CD14-positive monocyte (primary cell): ENCODE measurements at regions not wholly inside any gene's neighbourhood (a gene's known extent, or its start where the extent isn't known, plus 50 kb on each side); places are given as distances from the start of the nearest gene placed in this dataset.

Experiments used
- DNase-seq, 3 donors: peaks; one replicate each; pipeline ENCODE4 v3.0.0-alpha.2; 2011 to 2022
- H2AFZ ChIP-seq: 2 replicates; pipeline ENCODE4 v1.6.0; 2012; ENCODE audit warnings: mild to moderate bottlenecking, low read depth, low read length, inconsistent platforms; ENCODE audit not compliant: insufficient read depth, poor library complexity, severe bottlenecking
- H3K27ac ChIP-seq, 2 donors: 1 replicate in 1 of 2; 2 replicates in 1 of 2; pipeline ENCODE4 v1.5.1; 2012 to 2013; ENCODE audit warnings: low read length in 2 of 2, control low read depth in 1 of 2, inconsistent platforms in 1 of 2, low read depth in 1 of 2, mild to moderate bottlenecking in 1 of 2
- H3K27me3 ChIP-seq, 2 donors: one replicate each; pipeline versions ENCODE4 v1.6.0 to v1.6.1; 2011 to 2013; ENCODE audit warnings: low read length in 2 of 2; ENCODE audit not compliant: control insufficient read depth in 2 of 2, insufficient read depth in 2 of 2
- H3K36me3 ChIP-seq, 2 donors: replicated peaks in 1 of 2; 1 replicate in 1 of 2; 2 replicates in 1 of 2; pipeline versions ENCODE4 v1.5.1 to v1.6.1; 2012 to 2013; ENCODE audit warnings: low read length in 2 of 2, control low read depth in 1 of 2, inconsistent platforms in 1 of 2, mild to moderate bottlenecking in 1 of 2; ENCODE audit not compliant: insufficient read depth in 2 of 2, control insufficient read depth in 1 of 2
- H3K4me1 ChIP-seq, 2 donors: 1 replicate in 1 of 2; 2 replicates in 1 of 2; pipeline versions ENCODE4 v1.5.1 to v1.6.1; 2012 to 2013; ENCODE audit warnings: low read length in 2 of 2, control low read depth in 1 of 2, inconsistent platforms in 1 of 2, mild to moderate bottlenecking in 1 of 2, moderate library complexity in 1 of 2; ENCODE audit not compliant: insufficient read depth in 2 of 2, control insufficient read depth in 1 of 2
- H3K4me2 ChIP-seq: replicated peaks from 2 replicates; pipeline ENCODE3; 2012; ENCODE audit warnings: low read length, moderate library complexity, mild to moderate bottlenecking; ENCODE audit not compliant: poor library complexity, severe bottlenecking; ENCODE audit errors: extremely low read depth
- H3K4me3 ChIP-seq, 3 experiments: fragments of 200-600 bp in 1 of 3; sonication (generic) in 1 of 3; replicated peaks in 1 of 3; 1 replicate in 2 of 3; 2 replicates in 1 of 3; pipeline ENCODE4 v1.5.1; 2011 to 2013; ENCODE audit warnings: low read length in 3 of 3, mild to moderate bottlenecking in 3 of 3, control low read depth in 2 of 3, low read depth in 2 of 3, inconsistent platforms in 1 of 3, moderate library complexity in 1 of 3
- H3K79me2 ChIP-seq: 2 replicates; pipeline ENCODE4 v1.6.0; 2012; ENCODE audit warnings: mild to moderate bottlenecking, control low read depth, inconsistent platforms, low read length, moderate library complexity; ENCODE audit not compliant: insufficient read depth
- H3K9ac ChIP-seq: 2 replicates; pipeline ENCODE4 v1.6.0; 2017; ENCODE audit warnings: low read length, mild to moderate bottlenecking; ENCODE audit not compliant: insufficient read depth, poor library complexity, severe bottlenecking
- H3K9me3 ChIP-seq, 2 donors: replicated peaks in 1 of 2; 1 replicate in 1 of 2; 2 replicates in 1 of 2; pipeline versions ENCODE4 v1.5.1 to v1.6.1; 2012 to 2013; ENCODE audit warnings: low read length in 2 of 2, control low read depth in 1 of 2; ENCODE audit not compliant: control insufficient read depth in 1 of 2, insufficient read depth in 1 of 2
- H4K20me1 ChIP-seq: 2 replicates; pipeline ENCODE4 v1.6.0; 2012; ENCODE audit warnings: mild to moderate bottlenecking, low read length, control low read depth, moderate library complexity; ENCODE audit not compliant: insufficient read depth
- H3K27ac Mint-ChIP-seq, 7 donors: one replicate each; pipeline ENCODE4 v1.8.0; 2020; ENCODE audit warnings: mild to moderate bottlenecking in 7 of 7, mixed read lengths in 7 of 7, moderate library complexity in 6 of 7, inconsistent platforms in 2 of 7
- H3K27me3 Mint-ChIP-seq, 3 donors: one replicate each; pipeline ENCODE4 v1.8.0; 2021 to 2022; ENCODE audit warnings: low read depth in 3 of 3, mild to moderate bottlenecking in 3 of 3, mixed read lengths in 3 of 3, moderate library complexity in 3 of 3, inconsistent platforms in 1 of 3
- H3K36me3 Mint-ChIP-seq, 2 donors: one replicate each; pipeline ENCODE4 v1.8.0; 2020; ENCODE audit warnings: mixed read lengths in 2 of 2, inconsistent platforms in 1 of 2, mild to moderate bottlenecking in 1 of 2
- H3K4me1 Mint-ChIP-seq: one replicate; pipeline ENCODE4 v1.8.0; 2020; ENCODE audit warnings: mild to moderate bottlenecking, mixed read lengths
- H3K4me3 Mint-ChIP-seq, 2 donors: one replicate each; pipeline ENCODE4 v1.8.0; 2020; ENCODE audit warnings: mild to moderate bottlenecking in 2 of 2, mixed read lengths in 2 of 2, moderate library complexity in 1 of 2
- H3K9me3 Mint-ChIP-seq, 7 donors: one replicate each; pipeline ENCODE4 v1.8.0; 2020 to 2022; ENCODE audit warnings: mixed read lengths in 7 of 7, mild to moderate bottlenecking in 6 of 7, moderate library complexity in 6 of 7, inconsistent platforms in 2 of 7
- WGBS: methylation state at CpG from one replicate; pipeline ENCODE4 v1.1.5; 2013; ENCODE audit warnings: missing lambda C conversion rate; ENCODE audit not compliant: insufficient coverage; 5-methylcytosine and 5-hydroxymethylcytosine counted together
- intact Hi-C, 2 donors: fragments of 100-400 bp; cut with micrococcal nuclease; formaldehyde crosslinking; loops; one replicate each; pipeline versions ENCODE4 v1.15.0 to v1.15.1; 2023
- TF ChIP-seq, protein P1 (sequence below): fragments of 200-600 bp; IDR thresholded peaks from one replicate; pipeline ENCODE4 v1.8.0; 2022; ENCODE audit warnings: antibody characterized with exemption, mild to moderate bottlenecking

GRCh38 chr10:21014141-21014540 is 117.0 kb upstream of the NEBL start:
- Histone ChIP-seq H3K4me3 (no peak overlapping the region), H3K79me2 (no peaks in the 10 kb centered on the region), H3K27ac (no peak overlapping the region), H3K4me2 (no peak overlapping the region), H3K9ac (no peak overlapping the region), H4K20me1 (no peaks in the 10 kb centered on the region), H3K4me1 (no peaks in the 10 kb centered on the region), H3K27me3 (no peaks in the 10 kb centered on the region), H3K9me3 (no peaks in the 10 kb centered on the region), H3K36me3 (no peaks in the 10 kb centered on the region), H2AFZ (no peak overlapping the region)
- intact Hi-C loops: no loop called here
- WGBS: 93% methylated on average over 3 of the region's 3 CpGs
- Mint-ChIP-seq H3K4me1 (no peaks in the 10 kb centered on the region), H3K27me3 (peaks cover 0 to 3% (median 2%) of the 10 kb centered on the region in 3 donors), H3K4me3 (no peak overlapping the region), H3K9me3 (peaks cover 3 to 11% (median 5%) of the 10 kb centered on the region in 7 donors), H3K27ac (no peak overlapping the region), H3K36me3 (peaks cover 0 to 4% of the 10 kb centered on the region in 2 donors)
- TF ChIP-seq, protein P1, sequence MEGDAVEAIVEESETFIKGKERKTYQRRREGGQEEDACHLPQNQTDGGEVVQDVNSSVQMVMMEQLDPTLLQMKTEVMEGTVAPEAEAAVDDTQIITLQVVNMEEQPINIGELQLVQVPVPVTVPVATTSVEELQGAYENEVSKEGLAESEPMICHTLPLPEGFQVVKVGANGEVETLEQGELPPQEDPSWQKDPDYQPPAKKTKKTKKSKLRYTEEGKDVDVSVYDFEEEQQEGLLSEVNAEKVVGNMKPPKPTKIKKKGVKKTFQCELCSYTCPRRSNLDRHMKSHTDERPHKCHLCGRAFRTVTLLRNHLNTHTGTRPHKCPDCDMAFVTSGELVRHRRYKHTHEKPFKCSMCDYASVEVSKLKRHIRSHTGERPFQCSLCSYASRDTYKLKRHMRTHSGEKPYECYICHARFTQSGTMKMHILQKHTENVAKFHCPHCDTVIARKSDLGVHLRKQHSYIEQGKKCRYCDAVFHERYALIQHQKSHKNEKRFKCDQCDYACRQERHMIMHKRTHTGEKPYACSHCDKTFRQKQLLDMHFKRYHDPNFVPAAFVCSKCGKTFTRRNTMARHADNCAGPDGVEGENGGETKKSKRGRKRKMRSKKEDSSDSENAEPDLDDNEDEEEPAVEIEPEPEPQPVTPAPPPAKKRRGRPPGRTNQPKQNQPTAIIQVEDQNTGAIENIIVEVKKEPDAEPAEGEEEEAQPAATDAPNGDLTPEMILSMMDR: no peak
- no peak for DNase-seq

DNA sequence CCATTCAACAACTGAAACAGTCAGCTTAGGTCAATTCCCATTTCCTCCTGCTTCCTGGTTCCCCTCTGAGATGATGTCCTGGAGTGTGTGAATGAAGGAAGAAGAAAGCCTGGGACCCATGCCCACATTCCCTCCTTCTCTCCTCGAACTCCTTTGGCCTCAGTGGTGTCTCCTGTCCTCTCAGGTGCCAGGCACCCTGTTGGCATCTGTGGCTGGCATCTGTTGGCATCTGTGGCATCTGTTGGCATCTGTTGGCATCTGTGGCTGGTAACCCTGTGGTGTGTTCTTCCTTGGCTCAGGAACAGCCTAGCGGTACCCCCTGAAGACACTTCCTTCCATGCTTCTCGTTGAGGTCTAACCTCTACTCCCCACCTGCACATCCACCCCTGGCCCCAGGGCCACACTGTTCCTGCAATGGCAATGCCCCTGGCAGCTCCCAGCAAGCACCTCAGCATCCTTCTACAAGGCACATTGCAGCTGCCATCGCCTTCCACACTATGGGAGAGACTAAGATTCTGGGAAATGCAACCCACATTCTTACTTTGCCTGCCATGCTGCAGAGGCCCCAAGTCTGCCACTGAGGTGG is 114.4 kb upstream of the NEBL start:
- TF ChIP-seq, protein P1: no peak
- H3K36me3 ChIP-seq: no peaks in the 10 kb centered on the region
- no peak overlapping the region for H3K27ac Mint-ChIP-seq
- no peak for DNase-seq
- H3K4me3 Mint-ChIP-seq: no peak overlapping the region
- no peaks in the 10 kb centered on the region for H4K20me1 ChIP-seq
- H3K9me3 ChIP-seq: no peaks in the 10 kb centered on the region
- no peak overlapping the region for H3K4me3 ChIP-seq
- H3K9ac ChIP-seq: no peak overlapping the region
- H3K27me3 ChIP-seq: no peaks in the 10 kb centered on the region
- H3K27me3 Mint-ChIP-seq: peaks cover 2 to 3% (median 3%) of the 10 kb centered on the region in 3 donors
- 81% methylated on average over 2 of the region's 4 CpGs for WGBS
- H3K27ac ChIP-seq: no peak overlapping the region
- no peak overlapping the region for H3K4me2 ChIP-seq
- no peaks in the 10 kb centered on the region for H3K4me1 ChIP-seq
- no peak overlapping the region for H2AFZ ChIP-seq
- no peaks in the 10 kb centered on the region for H3K36me3 Mint-ChIP-seq
- no peaks in the 10 kb centered on the region for H3K4me1 Mint-ChIP-seq
- intact Hi-C loops: no loop called here
- no peaks in the 10 kb centered on the region for H3K79me2 ChIP-seq
- peaks cover 0 to 9% (median 4%) of the 10 kb centered on the region in 7 donors for H3K9me3 Mint-ChIP-seq
